AG10803 (cell line): ENCODE measurements at regions not wholly inside any gene's neighbourhood (a gene's known extent, or its start where the extent isn't known, plus 50 kb on each side); places are given as distances from the start of the nearest gene placed in this dataset.
"Not testable (repeated sequence)": the region's sequence is repeated elsewhere in the genome, so short reads cannot be mapped to it uniquely, and the experiment has no call there.

Source experiments
- DNase-seq: peaks from one replicate; pipeline ENCODE4 v3.0.0; 2010; ENCODE audit warnings: low read depth
- H3K4me3 ChIP-seq: 2 replicates; pipeline ENCODE4 v1.5.1; 2011; ENCODE audit warnings: mild to moderate bottlenecking, low read length, control low read depth
- TF ChIP-seq, protein P1 (sequence below): conservative IDR thresholded peaks from 2 replicates; pipeline ENCODE4 v1.5.1; 2011; ENCODE audit warnings: mild to moderate bottlenecking, low read length, control low read depth, inconsistent platforms

DNA sequence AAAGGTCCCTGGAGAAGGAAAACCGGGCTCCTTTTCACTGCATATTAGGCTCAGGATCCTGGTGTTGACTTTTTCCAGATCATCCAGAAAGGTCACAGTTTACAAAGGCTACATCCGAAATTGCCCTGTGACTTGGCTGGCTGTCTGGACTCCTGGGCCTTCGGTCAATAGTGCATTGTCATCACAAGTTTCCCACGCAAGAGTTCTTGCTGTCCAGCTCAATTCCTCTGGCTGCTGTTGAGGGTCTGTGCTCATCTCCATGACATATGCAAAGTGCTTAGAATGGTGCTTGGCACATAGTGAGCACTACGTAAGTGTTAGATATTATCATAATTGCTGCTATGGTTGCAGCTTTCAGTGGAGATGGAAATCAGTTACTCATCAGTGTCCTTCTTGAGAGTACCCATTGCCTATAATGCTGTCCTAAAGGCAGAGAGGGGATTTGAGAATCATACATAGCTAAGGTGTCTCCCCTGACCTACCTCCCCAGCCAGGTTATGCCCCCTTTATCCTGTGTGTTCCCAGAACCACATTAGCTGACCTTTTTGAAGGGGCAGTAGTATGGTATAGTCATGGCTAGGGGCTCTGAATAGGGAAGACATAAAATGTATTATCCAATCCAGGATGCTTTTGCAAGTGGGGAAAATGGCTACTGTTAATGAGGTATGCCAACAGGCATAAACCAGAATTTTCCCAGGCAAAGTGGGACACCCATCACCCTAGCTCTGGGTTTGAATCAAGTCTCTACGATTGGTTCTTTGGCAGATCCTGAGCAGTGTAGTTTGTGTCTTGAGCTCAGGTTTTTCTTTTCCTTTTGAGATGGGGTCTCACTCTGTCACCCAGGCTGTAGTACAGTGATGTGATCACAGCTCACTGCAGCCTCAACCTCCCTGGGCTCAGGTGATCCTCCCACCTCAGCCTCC lies 132.0 kb upstream of the CCND2 start:
- H3K4me3 ChIP-seq = no peak overlapping the region
- TF ChIP-seq, protein P1, sequence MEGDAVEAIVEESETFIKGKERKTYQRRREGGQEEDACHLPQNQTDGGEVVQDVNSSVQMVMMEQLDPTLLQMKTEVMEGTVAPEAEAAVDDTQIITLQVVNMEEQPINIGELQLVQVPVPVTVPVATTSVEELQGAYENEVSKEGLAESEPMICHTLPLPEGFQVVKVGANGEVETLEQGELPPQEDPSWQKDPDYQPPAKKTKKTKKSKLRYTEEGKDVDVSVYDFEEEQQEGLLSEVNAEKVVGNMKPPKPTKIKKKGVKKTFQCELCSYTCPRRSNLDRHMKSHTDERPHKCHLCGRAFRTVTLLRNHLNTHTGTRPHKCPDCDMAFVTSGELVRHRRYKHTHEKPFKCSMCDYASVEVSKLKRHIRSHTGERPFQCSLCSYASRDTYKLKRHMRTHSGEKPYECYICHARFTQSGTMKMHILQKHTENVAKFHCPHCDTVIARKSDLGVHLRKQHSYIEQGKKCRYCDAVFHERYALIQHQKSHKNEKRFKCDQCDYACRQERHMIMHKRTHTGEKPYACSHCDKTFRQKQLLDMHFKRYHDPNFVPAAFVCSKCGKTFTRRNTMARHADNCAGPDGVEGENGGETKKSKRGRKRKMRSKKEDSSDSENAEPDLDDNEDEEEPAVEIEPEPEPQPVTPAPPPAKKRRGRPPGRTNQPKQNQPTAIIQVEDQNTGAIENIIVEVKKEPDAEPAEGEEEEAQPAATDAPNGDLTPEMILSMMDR = no peak
- no peak for DNase-seq

DNA sequence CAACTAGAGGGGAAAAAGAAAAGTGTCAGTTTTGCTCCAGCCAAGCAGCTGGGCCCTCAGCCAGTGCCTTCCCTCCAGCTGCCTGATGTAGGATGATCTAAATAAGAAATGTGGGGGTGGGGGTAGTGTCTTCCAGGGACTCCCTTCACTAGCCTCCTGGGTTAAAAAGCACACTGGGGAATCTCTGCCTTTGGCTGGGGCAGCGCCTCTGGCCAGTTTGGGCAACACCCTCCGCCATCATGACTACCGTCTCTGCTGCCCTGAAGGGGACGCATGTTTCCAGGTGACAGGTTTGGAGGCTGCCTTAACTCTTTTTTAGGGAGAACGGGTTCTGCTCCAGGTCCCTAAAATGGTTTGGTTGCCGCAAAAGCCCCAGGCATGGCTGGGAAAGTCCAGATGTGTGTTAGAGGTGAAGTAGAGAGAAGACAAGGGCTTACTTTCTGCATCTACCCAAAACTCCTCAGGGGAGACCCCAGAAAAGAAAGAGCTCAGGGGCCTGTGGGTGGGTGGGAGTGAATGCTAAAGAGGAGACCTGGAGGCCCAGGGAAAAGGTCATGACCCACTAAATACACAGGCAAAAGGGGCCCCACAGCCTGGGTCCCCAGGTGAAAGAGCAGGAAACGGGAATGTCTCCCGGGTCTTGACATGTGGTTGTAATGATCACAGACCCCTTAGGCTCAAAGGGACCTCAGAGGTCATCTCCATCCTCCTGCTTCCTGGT lies 132.8 kb upstream of the CCND2 start:
- TF ChIP-seq, protein P1 = no peak
- H3K4me3 ChIP-seq = no peak overlapping the region
- no peak for DNase-seq

DNA sequence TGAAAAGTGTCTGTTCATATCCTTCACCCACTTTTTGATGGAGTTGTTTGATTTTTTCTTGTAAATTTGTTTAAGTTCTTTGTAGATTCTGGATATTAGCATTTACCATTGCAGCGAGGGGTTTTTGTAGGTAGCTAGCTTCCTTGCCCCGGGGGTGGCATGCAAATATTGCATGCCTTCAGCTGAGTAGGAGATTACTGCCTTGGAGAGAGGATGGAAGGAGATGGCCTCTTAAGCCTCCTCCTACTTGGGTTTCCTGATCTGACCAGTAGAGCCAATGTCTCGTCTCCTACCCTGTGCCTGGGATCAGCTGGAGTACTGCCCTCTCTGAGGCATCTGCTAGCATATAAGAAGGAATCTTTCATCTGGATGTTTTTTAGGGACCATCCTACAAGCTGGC lies 134.4 kb upstream of the CCND2 start:
- H3K4me3 ChIP-seq = no peak overlapping the region
- TF ChIP-seq, protein P1 = no peak
- no peak for DNase-seq

DNA sequence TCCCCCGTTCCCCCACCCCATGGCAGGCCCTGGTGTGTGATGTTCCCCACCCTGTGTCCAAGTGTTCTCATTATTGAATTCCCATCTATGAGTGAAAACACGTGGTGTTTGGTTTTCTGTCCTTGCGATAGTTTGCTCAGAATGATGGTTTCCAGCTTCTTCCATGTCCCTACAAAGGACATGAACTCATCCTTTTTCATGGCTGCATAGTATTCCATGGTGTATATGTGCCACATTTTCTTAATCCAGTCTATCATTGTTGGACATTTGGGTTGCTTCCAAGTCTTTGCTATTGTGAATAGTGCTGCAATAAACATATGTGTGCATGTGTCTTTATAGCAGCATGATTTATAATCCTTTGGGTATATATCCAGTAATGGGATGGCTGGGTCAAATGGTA lies 135.0 kb upstream of the CCND2 start:
- DNase-seq, H3K4me3 ChIP-seq: not testable (repeated sequence)

DNA sequence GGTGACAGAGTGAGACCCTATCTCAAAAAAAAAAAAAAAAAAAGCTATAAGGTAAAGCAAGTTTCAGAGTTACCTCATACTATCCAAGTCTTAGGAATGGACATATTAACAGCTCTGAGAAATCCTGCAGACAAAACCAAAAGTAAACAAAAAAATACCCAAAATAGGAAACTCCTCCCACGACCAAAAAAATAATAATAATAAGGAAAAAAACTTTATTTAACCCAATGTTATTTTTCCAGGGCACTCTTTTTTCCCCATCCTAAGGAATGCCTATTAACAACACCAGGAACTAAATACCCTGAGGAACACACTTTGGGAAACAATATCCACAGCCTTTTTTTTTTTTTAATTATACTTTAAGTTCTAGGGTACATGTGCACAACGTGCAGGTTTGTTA lies 135.5 kb upstream of the CCND2 start:
- no peak for DNase-seq
- no peak overlapping the region for H3K4me3 ChIP-seq
- TF ChIP-seq, protein P1 = no peak

DNA sequence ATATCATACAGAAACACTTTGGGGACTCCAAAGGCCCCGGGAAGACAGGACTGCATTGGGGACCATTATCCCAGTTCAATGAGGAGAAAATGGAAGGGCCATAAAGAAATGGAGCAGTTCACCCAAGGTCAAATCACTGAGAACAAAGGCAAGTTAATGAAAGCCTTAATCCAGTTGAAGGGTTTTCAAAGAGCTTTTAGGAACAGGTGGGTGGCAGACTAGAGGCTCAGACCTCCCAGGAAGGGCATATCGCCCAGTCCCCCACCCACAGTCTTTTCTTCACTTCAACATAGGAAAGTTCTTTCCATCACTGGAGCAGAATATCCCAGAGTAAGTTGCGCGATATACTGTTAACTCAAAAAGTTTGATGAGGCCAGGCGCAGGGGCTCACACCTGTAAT lies 136.1 kb upstream of the CCND2 start:
- TF ChIP-seq, protein P1 = no peak
- DNase-seq = no peak
- no peak overlapping the region for H3K4me3 ChIP-seq

DNA sequence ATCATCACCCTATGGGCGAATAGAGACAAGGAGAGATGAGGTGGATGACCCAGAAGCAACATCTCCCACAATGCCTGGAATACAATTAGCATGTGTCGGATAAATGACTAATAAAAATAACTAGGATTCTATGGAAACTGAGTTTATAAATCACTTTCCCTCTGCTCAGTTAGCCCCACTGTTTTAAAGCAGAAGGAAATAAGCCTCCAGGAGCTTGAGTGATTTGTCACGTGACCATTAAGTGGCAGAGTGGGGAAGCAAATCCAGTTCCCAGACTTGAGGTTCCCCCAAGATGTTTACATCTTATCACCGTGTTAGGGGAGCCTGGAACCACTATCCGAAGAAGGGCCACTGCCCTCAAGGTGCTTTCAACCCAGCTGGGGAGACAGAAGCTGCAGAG lies 136.5 kb upstream of the CCND2 start:
- H3K4me3 ChIP-seq = no peak overlapping the region
- DNase-seq = no peak
- TF ChIP-seq, protein P1 = no peak
